Amniotic stem cell (primary cell): ENCODE measurements at regions not wholly inside any gene's neighbourhood (a gene's known extent, or its start where the extent isn't known, plus 50 kb on each side); places are given as distances from the start of the nearest gene placed in this dataset.
"Not testable (repeated sequence)": the region's sequence is repeated elsewhere in the genome, so short reads cannot be mapped to it uniquely, and the experiment has no call there.

Source experiments
- DNase-seq: peaks from one replicate; lab custom pipeline; 2025; lab: John Stamatoyannopoulos, UW

- DNase-seq: no peak
Measured at GRCh38 chr2:210961249-210961648, 404.9 kb downstream of the CPS1 start.

DNA sequence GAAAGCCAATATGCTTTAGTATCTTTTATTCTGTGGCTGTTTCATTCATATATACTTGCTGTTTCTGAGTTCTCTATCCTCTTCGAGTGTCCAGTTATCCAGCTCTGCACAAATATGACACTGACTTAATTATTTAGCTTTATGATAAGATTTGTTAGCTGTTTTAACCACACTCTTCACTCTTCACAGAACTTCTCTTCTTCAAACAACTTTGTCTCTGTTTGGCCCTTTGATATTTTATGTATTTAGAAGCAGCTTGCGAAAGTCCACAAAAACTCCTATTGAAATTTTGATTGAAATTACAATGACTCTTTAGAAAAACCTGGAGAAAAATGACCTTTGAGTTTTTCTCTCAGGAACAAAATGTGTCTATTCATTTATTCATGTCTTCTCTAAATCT lies 407.0 kb downstream of the CPS1 start:
- no peak for DNase-seq

- no peak for DNase-seq
Measured at GRCh38 chr2:210964141-210964764, 407.9 kb downstream of the CPS1 start.

DNA sequence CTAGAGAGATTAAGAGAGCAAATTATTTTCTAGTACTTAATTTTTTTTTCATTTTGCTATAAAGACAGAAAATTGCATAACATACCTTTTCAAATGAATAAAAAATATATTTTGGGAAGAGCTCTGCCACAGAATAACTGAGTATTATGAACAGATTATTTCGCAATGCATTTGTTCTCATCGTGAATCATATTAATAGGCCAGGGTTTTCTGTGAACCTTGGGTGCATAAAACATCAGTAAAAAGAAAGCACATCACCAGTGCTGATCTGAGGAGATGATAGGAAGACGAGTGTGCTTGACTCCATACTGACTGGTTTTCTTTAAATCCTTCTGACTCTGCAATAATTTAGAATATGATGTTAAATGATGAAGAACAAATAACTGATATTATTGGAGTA lies 409.1 kb downstream of the CPS1 start:
- DNase-seq: no peak

DNA sequence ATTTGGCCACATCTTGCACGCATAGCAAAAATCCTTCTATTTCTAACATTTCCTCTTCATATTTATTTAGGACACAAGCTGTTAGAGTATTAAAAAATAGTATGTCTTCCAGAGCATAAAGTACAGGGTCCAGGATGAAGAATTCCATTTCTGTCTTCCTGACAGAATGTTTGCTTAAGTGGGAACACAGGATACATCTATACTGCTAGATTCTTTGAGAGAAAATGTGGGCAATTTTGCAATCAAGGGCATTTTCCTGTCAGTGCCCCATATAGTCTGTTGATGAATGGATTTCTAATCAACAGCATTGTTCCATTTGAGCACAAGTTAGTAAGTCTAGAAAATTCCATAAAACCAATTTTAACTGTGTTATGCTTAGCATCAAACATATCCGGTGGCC lies 409.9 kb downstream of the CPS1 start:
- DNase-seq: no peak

DNA sequence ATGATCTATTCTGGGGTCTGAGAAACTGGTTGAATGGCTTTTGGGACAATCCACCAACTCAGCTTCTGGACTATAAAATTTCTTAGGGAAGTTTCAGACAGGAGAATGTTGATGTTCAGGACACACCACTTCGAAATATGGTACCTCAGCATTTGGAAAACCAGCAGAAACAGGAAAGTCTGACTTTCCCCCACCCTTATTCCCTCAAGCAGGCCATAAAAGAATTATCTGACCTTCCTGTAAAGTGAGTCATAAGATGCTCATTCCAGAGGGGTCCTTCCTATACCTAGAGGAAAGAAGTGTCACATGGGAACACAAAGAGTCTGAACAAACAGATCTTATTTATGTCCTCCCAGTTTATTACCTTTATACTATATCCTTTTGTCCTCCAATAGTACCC lies 415.0 kb downstream of the CPS1 start:
- DNase-seq: no peak

- not testable (repeated sequence) for DNase-seq
Measured at GRCh38 chr2:210986806-210987205, 430.4 kb downstream of the CPS1 start.

GRCh38 chr2:210991107-210991506 lies 434.7 kb downstream of the CPS1 start:
- DNase-seq: no peak

DNA sequence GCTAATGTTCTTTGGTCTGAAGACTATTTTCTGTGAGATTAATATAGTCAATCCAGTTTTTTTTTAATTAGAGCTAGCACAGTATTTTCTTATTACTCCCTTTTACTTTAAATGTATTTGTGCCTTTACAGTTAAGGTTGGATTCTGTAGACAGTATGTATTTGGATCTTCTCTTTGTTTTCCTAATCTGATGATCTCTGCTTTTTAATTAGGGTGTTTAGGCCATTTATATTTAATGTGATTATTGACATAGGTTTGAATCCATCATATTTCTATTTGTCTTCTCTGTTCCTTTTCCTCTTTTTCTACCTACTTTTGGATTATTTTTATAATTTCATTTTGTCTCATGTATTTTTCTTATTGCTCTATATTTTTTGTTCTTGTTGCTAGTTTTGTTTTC lies 437.7 kb downstream of the CPS1 start:
- DNase-seq: no peak

DNA sequence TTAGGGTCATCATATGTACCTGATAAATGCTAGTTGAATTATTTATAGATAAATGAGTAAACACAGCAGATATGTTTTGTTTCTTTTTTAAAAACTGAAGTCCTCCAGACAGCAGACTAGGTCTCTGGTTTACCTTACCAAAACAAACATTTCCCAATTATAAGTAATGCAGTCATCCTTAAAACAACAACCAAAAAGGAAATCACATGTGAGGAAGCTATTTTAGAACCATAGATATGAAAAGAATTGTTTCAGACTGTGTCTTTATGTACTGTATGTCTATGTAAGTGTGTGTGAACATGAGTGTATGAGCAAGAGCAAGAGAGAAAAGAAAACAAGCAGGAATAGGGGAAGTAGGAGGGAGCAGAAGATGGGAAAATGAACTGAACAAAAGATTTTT lies 441.0 kb downstream of the CPS1 start:
- DNase-seq: no peak

DNA sequence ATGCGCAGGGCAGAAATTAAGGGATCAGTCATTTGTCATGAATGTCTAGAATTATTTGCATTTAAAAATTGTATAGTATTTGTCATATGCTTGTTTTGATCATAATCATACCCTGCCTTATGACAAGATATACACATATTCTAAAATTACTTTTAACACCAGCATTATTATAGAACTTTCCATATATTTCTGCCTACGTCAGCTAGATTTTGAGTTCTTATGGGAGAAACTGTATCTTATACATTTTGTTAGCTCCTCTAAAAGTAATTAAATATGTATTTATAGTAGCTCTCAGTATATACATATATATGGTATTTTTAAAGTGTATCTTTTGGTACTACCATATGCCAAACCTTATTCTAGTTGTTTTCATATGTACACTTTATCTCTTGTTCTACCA lies 441.9 kb downstream of the CPS1 start:
- DNase-seq: no peak

DNA sequence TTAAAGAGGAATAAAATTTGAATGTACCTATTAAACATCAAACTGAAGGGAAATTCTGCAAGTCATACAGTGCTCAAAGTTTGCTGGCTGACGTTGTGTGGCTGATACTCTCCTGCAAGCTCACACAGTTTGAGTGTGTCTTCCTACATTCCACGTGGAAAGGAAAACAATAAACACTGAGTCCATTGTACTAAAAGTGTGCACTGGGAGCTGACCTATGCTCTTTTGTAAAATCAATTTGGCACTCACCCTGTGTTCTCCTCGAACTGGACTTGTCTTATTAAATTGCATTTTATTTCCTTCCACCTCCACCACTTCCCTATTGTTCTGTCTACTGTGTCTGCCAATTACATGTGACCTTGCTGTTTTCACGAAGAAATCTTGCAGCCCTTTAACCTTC lies 458.0 kb downstream of the CPS1 start:
- DNase-seq: no peak

DNA sequence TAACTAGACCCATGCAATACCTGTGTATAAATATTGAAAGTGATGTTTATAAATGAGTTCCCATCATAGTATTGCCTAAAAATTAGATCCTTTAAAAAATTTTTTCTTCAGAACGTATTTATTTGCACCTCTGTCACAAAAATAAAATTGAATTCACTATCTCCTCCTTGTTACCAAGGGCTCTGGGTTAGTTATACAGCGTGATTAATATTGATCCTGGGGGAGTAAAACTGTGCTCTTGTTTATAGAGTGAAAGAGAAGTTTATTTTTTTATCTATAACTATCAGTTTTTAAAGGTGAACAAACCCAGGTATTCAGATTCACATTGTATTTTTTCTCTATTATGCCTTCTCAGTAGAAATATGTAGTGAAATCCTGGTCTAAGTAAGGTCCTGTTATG lies 458.5 kb downstream of the CPS1 start:
- no peak for DNase-seq

GRCh38 chr2:211025089-211025488 lies 468.7 kb downstream of the CPS1 start:
- not testable (repeated sequence) for DNase-seq

GRCh38 chr2:211026109-211026508 lies 469.7 kb downstream of the CPS1 start:
- DNase-seq: no peak

DNA sequence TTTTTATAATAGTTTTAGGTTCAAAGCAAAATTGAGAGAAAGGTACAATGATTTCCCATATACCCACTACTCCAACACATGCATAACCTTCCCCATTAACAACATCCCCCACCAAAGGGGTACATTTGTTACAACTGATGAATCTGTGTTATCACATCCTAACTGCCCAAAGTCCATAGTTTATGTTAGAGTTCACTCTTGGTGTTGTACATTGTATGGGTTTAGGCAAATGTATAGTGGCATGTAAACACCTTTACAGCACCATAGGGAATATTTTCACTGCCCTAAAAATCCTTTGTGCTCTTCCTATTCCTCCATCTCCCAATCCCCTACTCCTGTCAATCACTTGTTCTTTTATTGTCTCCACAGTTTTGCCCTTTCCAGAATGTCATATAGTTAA lies 471.6 kb downstream of the CPS1 start:
- DNase-seq: no peak

DNA sequence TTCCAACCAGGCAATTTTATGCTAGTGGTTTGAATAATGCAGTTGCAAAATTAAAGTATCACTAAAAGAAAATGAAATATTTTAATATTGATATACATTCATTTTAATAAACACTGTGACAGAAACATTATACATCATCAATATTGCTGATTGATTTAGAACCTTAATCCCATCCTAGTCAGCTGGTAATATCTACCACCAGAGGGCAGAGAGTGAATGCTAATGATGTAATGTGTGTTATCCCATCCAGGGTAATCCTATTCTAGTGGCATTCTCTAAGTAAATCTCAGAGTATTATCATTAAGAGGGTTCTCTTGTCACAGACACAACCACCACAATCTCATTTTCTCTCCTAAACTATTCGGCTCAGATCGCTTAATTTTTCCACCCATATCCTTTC lies 477.4 kb downstream of the CPS1 start:
- no peak for DNase-seq

DNA sequence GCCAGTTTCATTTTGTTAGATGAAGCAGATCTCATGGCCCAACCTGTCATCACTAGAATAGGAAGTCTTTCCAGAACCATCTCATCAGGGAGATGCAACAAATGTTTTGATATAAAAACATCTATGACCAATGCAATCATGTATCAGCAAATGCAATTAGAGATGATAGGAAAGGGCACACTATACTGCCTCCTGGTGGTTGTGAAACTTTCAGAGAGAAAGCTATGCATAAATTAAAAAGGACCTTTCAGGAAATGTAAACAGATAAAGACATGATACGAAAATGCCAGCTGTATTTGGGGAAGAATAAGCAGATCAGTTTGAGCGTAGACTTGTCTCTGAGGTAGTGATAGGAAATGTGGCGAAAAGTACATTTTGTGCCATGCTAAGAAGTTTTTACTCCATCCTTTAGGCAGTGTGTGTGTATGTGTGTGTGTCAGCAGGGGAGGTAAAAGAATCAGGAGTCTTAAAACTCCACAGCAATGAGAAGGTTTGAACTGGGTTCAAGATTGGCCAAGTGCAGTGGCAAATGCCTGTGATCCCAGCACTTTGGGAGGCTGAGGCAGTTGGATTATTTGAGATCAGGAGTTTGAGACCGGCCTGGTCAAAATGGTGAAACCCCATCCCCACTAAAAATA lies 479.3 kb downstream of the CPS1 start:
- no peak for DNase-seq

GRCh38 chr2:211045025-211045424 lies 488.6 kb downstream of the CPS1 start:
- DNase-seq: no peak

DNA sequence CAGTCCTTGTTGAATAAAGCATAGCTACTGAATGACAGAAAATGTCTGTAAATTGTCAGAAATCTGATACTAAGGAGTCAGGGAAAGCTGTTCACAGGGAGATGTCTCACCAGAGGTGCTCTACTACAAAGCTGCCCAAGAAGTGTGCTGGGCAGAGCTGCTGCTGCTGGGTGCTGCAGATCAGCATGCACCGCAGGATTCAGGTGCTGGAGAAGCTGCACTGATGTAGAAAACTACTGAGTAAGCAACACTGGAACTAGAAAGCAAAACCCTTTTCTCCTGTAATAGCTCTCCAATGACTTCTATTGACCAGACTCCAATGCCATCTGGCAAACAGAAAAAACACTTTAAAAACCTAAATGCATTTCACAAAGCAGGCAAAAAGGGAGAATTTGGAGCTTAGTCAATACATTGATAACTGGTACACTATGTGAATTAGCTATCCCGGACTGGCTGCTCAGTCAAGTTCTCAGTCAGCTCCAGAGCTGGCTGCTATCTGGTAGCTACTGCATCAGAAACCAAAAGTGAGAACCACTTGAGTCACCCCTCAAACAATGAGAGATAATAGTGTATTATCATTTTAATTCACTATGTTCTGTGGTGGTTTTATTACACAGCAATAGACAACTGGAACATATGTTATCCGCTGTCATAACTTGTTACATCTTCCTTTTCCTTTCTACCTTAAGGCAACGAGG lies 493.1 kb downstream of the CPS1 start:
- DNase-seq: no peak

GRCh38 chr2:211055438-211055837 lies 499.0 kb downstream of the CPS1 start:
- DNase-seq: no peak

GRCh38 chr2:211061612-211062296 lies 505.4 kb downstream of the CPS1 start:
- DNase-seq: no peak

DNA sequence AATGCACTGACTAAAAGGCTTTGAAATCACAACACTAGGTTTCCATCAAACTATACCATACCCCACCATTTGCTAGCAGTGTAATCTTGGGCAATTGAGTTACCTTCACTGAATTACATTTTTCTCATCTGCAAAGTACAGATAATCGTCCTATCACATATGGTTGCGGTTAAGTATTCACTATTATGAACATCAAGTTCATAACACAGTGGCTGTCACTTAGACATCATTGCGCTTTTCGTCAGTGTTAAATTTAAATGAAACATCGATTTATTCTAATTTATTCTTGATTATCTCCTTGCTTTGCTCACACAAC lies 505.9 kb downstream of the CPS1 start:
- no peak for DNase-seq
